ENCODE measurements at regions not wholly inside any gene's neighbourhood (a gene's known extent, or its start where the extent isn't known, plus 50 kb on each side); places are given as distances from the start of the nearest gene placed in this dataset.

DNA sequence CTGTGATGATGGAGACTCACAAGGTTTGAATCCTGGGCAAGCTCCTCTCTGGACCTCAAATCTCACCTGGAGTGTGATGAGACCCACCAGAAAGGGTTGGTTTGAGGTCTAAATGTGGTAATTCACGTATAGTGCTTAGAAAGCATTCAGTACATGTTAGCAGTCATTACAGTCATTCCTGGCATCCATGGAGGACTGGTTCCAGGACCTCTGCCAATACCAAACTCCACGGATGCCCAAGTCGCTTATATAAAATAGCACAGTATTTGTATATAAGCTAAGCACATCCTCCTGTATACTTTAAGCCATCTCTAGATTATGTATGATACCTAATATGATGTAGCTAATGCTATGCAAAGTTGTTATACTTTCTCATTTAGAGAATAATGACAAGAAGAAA, 67.6 kb upstream of the CYP2D6 start:
- Histone ChIP-seq H3K36me3 (replicated peaks in 1 of 2; ENCODE audit: insufficient read depth in 1 of 2, low read depth in 2 of 2) (no peaks in the 10 kb centered on the region), H3K4me1 (no peaks in the 10 kb centered on the region), H3K9me3 (no peaks in the 10 kb centered on the region), H3K27me3 (no peaks in the 10 kb centered on the region), H3K27ac (no peak overlapping the region), H3K4me3 (no peak overlapping the region)
- no peak for DNase-seq
- no peak for ATAC-seq
- WGBS, 2 donors = 82 to 85% methylated on average over 3 of the region's 3 CpGs
- TF ChIP-seq POLR2A (IDR thresholded peaks at IDR 0.05) = no peak
- TF ChIP-seq, protein P1, sequence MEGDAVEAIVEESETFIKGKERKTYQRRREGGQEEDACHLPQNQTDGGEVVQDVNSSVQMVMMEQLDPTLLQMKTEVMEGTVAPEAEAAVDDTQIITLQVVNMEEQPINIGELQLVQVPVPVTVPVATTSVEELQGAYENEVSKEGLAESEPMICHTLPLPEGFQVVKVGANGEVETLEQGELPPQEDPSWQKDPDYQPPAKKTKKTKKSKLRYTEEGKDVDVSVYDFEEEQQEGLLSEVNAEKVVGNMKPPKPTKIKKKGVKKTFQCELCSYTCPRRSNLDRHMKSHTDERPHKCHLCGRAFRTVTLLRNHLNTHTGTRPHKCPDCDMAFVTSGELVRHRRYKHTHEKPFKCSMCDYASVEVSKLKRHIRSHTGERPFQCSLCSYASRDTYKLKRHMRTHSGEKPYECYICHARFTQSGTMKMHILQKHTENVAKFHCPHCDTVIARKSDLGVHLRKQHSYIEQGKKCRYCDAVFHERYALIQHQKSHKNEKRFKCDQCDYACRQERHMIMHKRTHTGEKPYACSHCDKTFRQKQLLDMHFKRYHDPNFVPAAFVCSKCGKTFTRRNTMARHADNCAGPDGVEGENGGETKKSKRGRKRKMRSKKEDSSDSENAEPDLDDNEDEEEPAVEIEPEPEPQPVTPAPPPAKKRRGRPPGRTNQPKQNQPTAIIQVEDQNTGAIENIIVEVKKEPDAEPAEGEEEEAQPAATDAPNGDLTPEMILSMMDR (IDR thresholded peaks at IDR 0.05) = no peak
- intact Hi-C loops (cut with DNase I) = no loop called here

DNA sequence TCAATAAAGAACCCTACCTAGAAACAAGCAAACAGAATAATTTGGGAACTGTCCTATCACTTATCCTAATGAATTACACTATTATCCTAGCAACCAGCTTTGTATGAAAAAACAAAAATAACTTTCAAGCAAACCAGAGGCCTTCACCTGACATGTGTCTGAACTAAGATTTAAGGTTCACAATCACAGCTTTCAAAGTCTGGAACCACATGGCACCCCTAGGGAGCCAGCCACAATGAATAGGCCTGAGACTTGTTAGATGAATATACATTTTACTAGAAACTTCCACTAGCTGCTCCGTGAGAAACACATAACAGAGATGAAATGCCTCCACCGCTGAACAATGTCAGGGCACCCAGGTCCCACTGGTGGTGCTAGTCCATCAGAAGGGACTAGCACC, 65.8 kb upstream of the CYP2D6 start:
- no peak for TF ChIP-seq POLR2A (IDR thresholded peaks at IDR 0.05)
- TF ChIP-seq, protein P1 (IDR thresholded peaks at IDR 0.05) = no peak
- no peak overlapping the region for H3K27ac ChIP-seq
- 92 to 100% methylated on average over 2 of the region's 2 CpGs for WGBS, 2 donors
- H3K9me3 ChIP-seq = no peaks in the 10 kb centered on the region
- no peaks in the 10 kb centered on the region for H3K36me3 ChIP-seq (replicated peaks in 1 of 2; ENCODE audit: insufficient read depth in 1 of 2, low read depth in 2 of 2)
- ATAC-seq = no peak
- intact Hi-C loops (cut with DNase I) = no loop called here
- no peaks in the 10 kb centered on the region for H3K4me1 ChIP-seq
- no peak overlapping the region for H3K4me3 ChIP-seq
- DNase-seq = no peak
- no peaks in the 10 kb centered on the region for H3K27me3 ChIP-seq

DNA sequence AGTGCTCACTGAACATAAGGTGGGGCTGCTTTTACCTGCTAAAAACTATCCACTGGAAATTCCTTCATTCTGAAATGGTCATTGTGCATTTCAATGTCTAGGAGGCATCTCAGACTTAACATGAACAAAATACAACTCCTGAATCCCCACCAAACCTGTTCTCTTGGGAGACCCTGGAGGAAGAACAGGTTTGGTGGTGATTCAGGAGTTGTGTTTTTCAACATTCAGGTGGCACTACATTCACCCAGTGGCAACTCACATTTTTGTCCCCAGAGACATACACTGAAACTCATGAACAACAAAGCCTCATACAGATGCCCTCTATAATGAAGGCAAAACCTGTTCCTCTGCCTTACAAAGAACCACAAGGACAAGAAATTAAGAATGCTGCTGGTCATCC, 64.3 kb upstream of the CYP2D6 start:
- TF ChIP-seq, protein P1 (IDR thresholded peaks at IDR 0.05) = no peak
- no peak for TF ChIP-seq POLR2A (IDR thresholded peaks at IDR 0.05)
- Histone ChIP-seq H3K27me3 (no peaks in the 10 kb centered on the region), H3K27ac (no peak overlapping the region), H3K9me3 (no peaks in the 10 kb centered on the region), H3K36me3 (replicated peaks in 1 of 2; ENCODE audit: insufficient read depth in 1 of 2, low read depth in 2 of 2) (no peaks in the 10 kb centered on the region), H3K4me3 (no peak overlapping the region), H3K4me1 (no peaks in the 10 kb centered on the region)
- intact Hi-C loops (cut with DNase I) = no loop called here
- no peak for ATAC-seq
- no peak for DNase-seq

DNA sequence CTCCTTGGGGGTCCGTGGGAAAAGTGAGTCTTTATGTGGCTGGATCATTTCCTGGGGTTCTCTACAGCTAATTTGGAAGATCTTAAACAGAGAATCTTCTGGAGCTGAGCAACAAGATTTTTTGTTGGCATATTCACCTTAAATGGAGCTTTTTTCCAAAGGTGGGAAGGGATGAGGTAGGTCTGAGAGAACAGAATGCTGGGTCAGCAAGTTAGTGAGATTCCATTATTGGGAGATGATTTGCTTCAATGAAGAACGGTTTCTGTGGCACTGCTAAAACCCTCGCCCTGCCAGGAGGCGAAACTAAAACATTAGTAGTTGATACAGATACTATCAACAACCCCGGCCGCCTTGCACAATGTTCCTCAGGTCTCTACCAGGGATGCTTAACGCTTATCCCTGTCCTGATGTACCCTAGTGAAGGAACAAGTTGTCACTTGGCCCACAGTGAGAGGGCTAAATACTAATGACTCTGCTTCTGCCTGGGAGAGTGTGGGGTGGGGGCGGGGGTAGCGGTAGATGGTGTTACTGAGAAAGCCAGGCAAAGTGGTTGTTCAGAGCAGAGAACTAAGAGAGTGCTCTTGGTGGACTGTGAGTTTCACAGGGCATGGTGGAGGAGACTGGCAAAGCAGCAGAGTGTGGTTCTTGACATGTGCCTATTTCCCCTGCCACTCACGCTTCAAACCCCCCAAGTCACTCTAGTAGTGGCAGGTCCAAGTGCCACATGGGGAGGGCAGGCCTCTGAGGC, 63.7 kb upstream of the CYP2D6 start:
- TF ChIP-seq, protein P1 (IDR thresholded peaks at IDR 0.05) = no peak
- TF ChIP-seq POLR2A (IDR thresholded peaks at IDR 0.05) = no peak
- DNase-seq (no peak), ATAC-seq (no peak)
- H3K27ac ChIP-seq = no peak overlapping the region
- no peaks in the 10 kb centered on the region for H3K9me3 ChIP-seq
- 94 to 97% methylated on average over 10 of the region's 10 CpGs for WGBS, 2 donors
- intact Hi-C loops (cut with DNase I) = no loop called here
- no peaks in the 10 kb centered on the region for H3K36me3 ChIP-seq (replicated peaks in 1 of 2; ENCODE audit: insufficient read depth in 1 of 2, low read depth in 2 of 2)
- H3K4me3 ChIP-seq = no peak overlapping the region
- H3K4me1 ChIP-seq = no peaks in the 10 kb centered on the region
- H3K27me3 ChIP-seq = no peaks in the 10 kb centered on the region

DNA sequence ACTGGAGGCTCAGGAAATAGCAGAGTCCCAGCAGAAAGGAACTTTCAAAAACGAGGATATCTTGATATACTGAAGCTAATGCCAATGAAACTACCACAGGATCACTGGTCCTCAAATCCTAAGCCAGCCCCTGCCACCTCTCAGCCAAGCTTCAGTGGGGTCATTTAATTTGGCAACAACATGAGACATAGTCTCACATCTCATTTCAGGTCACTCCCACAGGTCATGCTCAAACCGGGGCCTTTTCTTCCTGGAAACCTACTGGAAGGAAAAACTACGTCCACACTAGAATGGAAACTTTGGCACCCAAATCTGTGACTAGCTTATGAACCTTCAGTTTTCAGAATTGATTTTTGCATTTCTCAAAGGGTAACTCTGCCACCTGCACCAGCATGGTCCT, 61.9 kb upstream of the CYP2D6 start:
- no peaks in the 10 kb centered on the region for H3K9me3 ChIP-seq
- H3K36me3 ChIP-seq (replicated peaks in 1 of 2; ENCODE audit: insufficient read depth in 1 of 2, low read depth in 2 of 2) = no peaks in the 10 kb centered on the region
- DNase-seq = no peak
- H3K4me1 ChIP-seq = no peaks in the 10 kb centered on the region
- WGBS, 2 donors = 38 to 54% methylated on average over 3 of the region's 3 CpGs
- no peak for TF ChIP-seq POLR2A (IDR thresholded peaks at IDR 0.05)
- TF ChIP-seq, protein P1 (IDR thresholded peaks at IDR 0.05) = no peak
- intact Hi-C loops (cut with DNase I) = no loop called here
- ATAC-seq = no peak
- H3K27me3 ChIP-seq = no peaks in the 10 kb centered on the region
- H3K27ac ChIP-seq = no peak overlapping the region
- no peak overlapping the region for H3K4me3 ChIP-seq

Data from body of pancreas (tissue), 4 donors.